Ascending aorta (tissue), 2 donors: ENCODE measurements at regions not wholly inside any gene's neighbourhood (a gene's known extent, or its start where the extent isn't known, plus 50 kb on each side); places are given as distances from the start of the nearest gene placed in this dataset.

Experiments
- DNase-seq, 2 donors: peaks; one replicate each; pipeline ENCODE4 v3.0.0-alpha.2; 2019; ENCODE audit warnings: low spot score in 2 of 2
- H3K27ac ChIP-seq, 2 donors: fragments of 200-600 bp; sonication (generic); one replicate each; pipeline ENCODE4 v1.5.1; 2016 to 2017; ENCODE audit warnings: mild to moderate bottlenecking in 1 of 2
- H3K27me3 ChIP-seq: fragments of 200-600 bp; sonication (generic); one replicate; pipeline ENCODE4 v1.5.1; 2017
- H3K36me3 ChIP-seq, 2 donors: fragments of 200-600 bp; sonication (generic); one replicate each; pipeline ENCODE4 v1.5.1; 2016
- H3K4me1 ChIP-seq, 2 donors: fragments of 200-600 bp; sonication (generic); one replicate each; pipeline ENCODE4 v1.5.1; 2016 to 2017; ENCODE audit warnings: mild to moderate bottlenecking in 1 of 2
- H3K4me3 ChIP-seq, 2 donors: fragments of 200-600 bp; sonication (generic); one replicate each; pipeline ENCODE4 v1.5.1; 2016 to 2017; ENCODE audit warnings: mild to moderate bottlenecking in 1 of 2
- H3K9me3 ChIP-seq, 2 donors: fragments of 200-600 bp; sonication (generic); one replicate each; pipeline ENCODE4 v1.5.1; 2016
- intact Hi-C: fragments of 100-400 bp; cut with DNase I; formaldehyde crosslinking; loops from one replicate; pipeline ENCODE4 v1.15.1; 2023
- TF ChIP-seq, protein P1 (sequence below), 3 experiments: fragments of 200-600 bp in 2 of 3; fragments of 450-650 bp in 1 of 3; sonication (generic) in 2 of 3; IDR thresholded peaks; one replicate each; pipeline ENCODE4 v1.5.1; 2016 to 2019; ENCODE audit warnings: antibody characterized with exemption in 3 of 3, mild to moderate bottlenecking in 1 of 3, moderate library complexity in 1 of 3

GRCh38 chr3:157876556-157876955, 229.7 kb downstream of the SHOX2 start:
- H3K36me3 ChIP-seq: no peaks in the 10 kb centered on the region
- H3K27me3 ChIP-seq: no peaks in the 10 kb centered on the region
- no peaks in the 10 kb centered on the region for H3K4me1 ChIP-seq
- intact Hi-C loops: no loop called here
- TF ChIP-seq, protein P1, sequence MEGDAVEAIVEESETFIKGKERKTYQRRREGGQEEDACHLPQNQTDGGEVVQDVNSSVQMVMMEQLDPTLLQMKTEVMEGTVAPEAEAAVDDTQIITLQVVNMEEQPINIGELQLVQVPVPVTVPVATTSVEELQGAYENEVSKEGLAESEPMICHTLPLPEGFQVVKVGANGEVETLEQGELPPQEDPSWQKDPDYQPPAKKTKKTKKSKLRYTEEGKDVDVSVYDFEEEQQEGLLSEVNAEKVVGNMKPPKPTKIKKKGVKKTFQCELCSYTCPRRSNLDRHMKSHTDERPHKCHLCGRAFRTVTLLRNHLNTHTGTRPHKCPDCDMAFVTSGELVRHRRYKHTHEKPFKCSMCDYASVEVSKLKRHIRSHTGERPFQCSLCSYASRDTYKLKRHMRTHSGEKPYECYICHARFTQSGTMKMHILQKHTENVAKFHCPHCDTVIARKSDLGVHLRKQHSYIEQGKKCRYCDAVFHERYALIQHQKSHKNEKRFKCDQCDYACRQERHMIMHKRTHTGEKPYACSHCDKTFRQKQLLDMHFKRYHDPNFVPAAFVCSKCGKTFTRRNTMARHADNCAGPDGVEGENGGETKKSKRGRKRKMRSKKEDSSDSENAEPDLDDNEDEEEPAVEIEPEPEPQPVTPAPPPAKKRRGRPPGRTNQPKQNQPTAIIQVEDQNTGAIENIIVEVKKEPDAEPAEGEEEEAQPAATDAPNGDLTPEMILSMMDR (IDR thresholded peaks at IDR 0.05): no peak
- no peaks in the 10 kb centered on the region for H3K9me3 ChIP-seq
- DNase-seq: no peak
- H3K27ac ChIP-seq: no peak overlapping the region
- H3K4me3 ChIP-seq: no peak overlapping the region

- Histone ChIP-seq H3K4me1 (peaks cover 0 to 4% of the 10 kb centered on the region in 2 donors), H3K27ac (no peak overlapping the region), H3K4me3 (no peak overlapping the region), H3K9me3 (no peaks in the 10 kb centered on the region), H3K36me3 (no peaks in the 10 kb centered on the region), H3K27me3 (no peaks in the 10 kb centered on the region)
- intact Hi-C loops: no loop called here
- TF ChIP-seq, protein P1 (IDR thresholded peaks at IDR 0.05): no peak
- DNase-seq: no peak
These were observed 233.3 kb downstream of the SHOX2 start for GRCh38 chr3:157872902-157873301.

DNA sequence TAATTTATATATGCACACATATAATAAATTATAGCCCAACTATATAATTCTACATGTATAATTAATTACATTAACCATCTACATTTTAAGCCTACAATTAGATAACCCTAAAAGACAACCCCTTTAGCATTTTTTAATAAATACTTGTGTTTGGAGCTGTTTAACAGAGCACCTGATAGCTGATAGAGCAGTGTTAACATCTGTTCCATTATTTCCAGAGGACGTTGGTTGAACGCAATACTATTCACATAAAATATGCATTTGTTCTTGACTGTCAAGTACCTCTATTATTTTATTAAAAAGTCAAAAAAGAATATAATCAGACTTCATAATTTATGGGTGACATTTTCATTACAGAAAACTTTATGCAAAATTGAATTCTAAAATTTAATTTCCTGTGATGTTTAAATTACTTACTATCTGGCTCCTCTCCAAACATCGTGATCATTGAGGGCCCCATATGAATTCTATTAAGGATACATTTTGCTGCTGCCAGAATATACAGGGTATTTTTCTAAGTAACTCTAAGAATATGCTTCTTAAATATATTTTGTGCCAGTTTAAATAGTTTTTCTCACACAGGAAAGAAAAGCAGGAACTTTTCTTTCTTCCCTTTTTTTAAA, 234.3 kb downstream of the SHOX2 start:
- H3K9me3 ChIP-seq: no peaks in the 10 kb centered on the region
- H3K4me1 ChIP-seq: peaks cover 0 to 4% of the 10 kb centered on the region in 2 donors
- intact Hi-C loops: no loop called here
- DNase-seq: no peak
- H3K36me3 ChIP-seq: no peaks in the 10 kb centered on the region
- H3K27ac ChIP-seq: no peak overlapping the region
- H3K27me3 ChIP-seq: no peaks in the 10 kb centered on the region
- no peak overlapping the region for H3K4me3 ChIP-seq
- TF ChIP-seq, protein P1 (IDR thresholded peaks at IDR 0.05): no peak

DNA sequence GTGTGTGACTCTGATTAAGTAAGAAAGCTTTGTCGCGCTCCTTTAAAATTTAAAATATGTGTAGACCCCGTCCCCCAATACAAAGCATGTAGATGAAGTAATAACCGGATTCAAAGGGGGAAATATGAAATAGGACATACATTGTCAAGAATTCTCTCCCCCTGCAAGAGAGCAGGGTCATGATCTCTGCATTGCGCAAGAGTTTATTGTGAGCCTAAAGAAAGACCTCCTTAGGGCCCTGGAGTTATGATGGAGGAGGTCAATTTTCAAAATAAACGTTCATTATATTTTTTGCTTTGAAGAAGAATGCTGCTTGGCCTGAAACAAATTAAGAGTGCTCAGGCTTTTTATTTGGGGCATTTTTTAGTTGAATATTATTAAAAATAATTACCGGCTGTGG, 235.0 kb downstream of the SHOX2 start:
- no peaks in the 10 kb centered on the region for H3K9me3 ChIP-seq
- no peak overlapping the region for H3K4me3 ChIP-seq
- H3K27me3 ChIP-seq: no peaks in the 10 kb centered on the region
- no peak for DNase-seq
- intact Hi-C loops: no loop called here
- TF ChIP-seq, protein P1 (IDR thresholded peaks at IDR 0.05): no peak
- no peak overlapping the region for H3K27ac ChIP-seq
- no peaks in the 10 kb centered on the region for H3K36me3 ChIP-seq
- H3K4me1 ChIP-seq: peaks cover 0 to 4% of the 10 kb centered on the region in 2 donors

GRCh38 chr3:157868946-157869345, 237.3 kb downstream of the SHOX2 start:
- DNase-seq: no peak
- Histone ChIP-seq H3K27me3 (no peaks in the 10 kb centered on the region), H3K36me3 (no peaks in the 10 kb centered on the region), H3K9me3 (no peaks in the 10 kb centered on the region), H3K4me1 (peaks cover 0 to 4% of the 10 kb centered on the region in 2 donors), H3K27ac (peak overlapping the region; percentile 48 to 65), H3K4me3 (no peak overlapping the region)
- intact Hi-C loops: loop anchor here (5.0 kb wide), 1 partner anchor 82 kb away; no protein-coding TSS in a partner anchor
- TF ChIP-seq, protein P1 (IDR thresholded peaks at IDR 0.05): no peak
